ENCODE measurements at regions not wholly inside any gene's neighbourhood (a gene's known extent, or its start where the extent isn't known, plus 50 kb on each side); places are given as distances from the start of the nearest gene placed in this dataset.

DNA sequence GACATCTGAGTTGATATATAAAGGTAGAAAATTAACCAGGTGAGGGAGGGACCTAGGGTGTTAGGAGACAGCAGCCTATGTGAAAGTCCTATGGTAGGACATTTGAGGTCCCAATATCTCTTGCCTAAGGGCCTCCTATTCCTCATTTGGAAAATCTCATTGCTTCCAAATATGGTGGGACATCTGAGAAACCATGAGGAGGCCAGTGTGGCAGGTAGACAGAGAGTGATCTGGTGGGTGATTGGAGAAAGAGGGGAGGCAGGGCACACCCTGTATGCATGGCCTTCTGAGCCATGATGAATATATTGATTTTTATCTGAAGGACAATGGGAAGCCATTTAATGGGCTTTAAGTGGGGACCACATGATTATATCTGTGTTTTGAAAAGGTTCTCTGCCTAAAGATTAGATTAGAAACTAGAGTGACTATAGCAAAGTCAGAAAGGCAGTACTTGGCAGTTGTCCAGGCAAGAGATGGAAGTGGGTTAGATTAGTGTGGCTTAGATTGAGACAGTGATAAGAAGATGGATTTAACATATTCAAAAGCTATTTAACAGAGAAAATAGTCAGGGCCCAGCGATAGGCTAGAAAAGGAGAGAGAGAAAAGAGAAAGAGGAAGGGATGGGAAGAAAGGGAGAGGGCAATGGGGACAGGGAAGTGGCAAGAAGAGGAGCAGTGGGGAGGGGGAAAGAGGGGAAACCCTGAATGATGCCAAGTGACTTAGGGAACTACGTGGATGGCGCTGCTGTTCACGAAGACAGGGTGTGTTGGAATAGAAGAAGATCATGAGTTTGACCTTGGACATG lies 237.2 kb upstream of the SRRM4 start:
- no peak for DNase-seq (ENCODE audit: low read depth)
- H3K4me3 ChIP-seq (ENCODE audit: low read depth, low read length) = no peak overlapping the region

DNA sequence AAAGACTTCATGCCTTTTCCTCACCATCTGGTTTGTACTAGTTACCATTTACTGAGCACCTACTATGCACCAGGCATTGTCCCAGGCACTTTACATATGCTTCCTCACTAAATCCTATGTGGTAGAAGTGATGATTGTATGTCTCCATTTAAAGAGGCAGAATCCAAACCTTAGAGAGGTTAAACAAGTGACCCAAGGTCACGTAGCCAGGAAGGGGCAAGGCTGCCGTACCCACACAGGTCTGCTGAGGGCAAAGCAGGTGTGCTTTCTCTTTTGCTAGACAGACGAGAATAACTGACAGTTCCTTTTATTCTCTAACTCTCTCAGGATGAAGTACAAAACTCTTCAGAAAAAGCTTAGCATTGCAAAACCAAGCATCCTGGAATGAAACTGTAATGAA lies 235.2 kb upstream of the SRRM4 start:
- no peak for DNase-seq (ENCODE audit: low read depth)
- H3K4me3 ChIP-seq (ENCODE audit: low read depth, low read length) = no peak overlapping the region

DNA sequence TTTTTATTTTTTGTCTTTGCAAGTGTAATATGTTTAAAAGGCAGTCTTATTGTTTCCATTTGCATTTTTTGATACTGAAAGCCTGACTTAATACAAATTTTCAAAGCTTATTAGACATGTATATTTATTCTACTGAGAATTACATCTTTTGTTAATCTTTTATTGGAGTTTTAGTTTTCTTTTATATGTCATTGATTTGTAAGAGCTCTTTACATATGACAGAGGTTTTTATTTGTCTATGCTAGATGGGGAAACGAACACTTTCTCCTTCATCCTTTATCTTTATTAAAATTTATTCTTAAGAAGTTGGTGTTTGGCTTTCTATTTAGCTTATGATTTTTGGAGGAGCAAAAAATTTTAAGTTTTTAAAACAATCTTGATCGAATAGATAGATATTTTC lies 234.4 kb upstream of the SRRM4 start:
- no peak overlapping the region for H3K4me3 ChIP-seq (ENCODE audit: low read depth, low read length)
- no peak for DNase-seq (ENCODE audit: low read depth)

DNA sequence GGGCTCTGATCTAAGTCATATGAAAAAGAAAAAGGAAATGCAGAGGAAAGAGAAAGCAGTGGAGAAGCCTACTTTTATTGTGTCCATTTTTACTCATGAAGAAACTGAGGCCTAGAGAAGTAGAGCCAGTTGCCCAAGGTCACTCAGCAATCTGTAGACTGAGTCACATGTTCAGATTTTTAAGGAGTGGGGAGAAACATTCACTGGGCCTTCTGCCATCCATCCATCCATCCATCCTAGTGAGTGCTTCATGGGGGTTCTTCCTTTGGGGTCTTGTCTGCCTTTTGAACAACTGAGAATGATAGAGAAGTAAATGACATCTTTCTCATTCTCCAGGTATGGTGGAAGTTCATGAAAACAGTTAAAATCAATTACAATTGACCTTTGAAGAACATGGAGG lies 233.6 kb upstream of the SRRM4 start:
- DNase-seq (ENCODE audit: low read depth) = no peak

DNA sequence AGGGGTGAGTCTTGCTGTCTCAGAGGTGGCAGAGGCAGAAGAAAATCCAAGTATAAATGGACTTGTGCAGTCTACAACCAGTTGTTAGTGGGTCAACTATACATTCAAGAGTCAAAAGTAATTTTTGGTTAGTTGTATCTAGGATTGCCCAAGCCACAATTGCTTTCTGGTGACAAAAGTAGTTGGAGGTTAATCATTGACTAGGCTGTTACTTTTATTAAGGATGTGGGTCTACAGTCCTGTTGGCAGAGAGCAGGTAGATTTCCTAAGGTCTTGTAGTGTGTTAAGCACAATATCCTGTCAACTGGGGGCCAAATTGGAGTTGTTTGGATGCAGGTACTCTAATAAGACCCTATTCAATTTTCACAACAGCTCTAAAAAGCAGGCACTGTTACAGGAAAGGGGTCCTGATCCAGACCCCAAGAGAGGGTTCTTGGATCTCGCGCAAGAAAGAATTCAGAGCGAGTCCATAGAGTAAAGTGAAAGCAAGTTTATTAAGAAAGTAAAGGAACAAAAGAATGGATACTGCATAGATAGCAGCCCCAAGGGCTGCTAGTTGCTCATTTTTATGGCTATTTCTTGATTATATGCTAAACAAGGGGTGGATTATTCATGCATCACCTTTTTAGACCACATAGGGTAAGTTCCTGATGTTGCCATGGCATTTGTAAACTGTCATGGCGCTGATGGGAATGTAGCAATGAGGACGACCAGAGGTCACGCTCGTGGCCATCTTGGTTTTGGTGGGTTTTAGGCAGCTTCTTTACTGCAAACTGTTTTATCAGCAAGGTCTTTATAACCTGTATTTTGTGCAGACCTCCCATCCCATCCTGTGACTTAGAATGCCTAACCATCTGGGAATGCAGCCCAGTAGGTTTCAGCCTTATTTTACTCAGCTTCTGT lies 232.6 kb upstream of the SRRM4 start:
- no peak for DNase-seq (ENCODE audit: low read depth)
- H3K4me3 ChIP-seq (ENCODE audit: low read depth, low read length) = no peak overlapping the region

More for the DNA sequence above, 233.6 kb upstream of the SRRM4 start:
- H3K4me3 ChIP-seq (ENCODE audit: low read depth, low read length) = no peak overlapping the region

DNA sequence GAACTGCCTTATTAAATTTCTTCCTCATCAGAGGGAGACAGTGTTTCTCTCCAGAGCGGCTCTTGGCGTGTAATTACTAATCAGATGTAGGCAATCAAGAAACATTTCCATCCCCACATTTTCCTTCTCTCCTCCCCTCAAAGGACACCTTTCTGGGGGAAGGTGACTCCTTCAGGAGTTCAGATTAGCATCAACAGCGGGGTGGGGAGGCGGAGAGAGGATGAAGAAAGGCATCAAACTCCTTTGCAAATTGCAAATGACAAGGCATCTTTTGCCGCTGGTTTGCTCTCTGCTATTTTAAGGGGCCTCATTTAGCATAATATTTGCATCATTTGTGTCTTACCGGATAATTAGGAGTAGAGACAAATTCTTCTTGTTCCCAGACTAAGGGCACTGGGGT lies 231.7 kb upstream of the SRRM4 start:
- no peak for DNase-seq (ENCODE audit: low read depth)
- H3K4me3 ChIP-seq (ENCODE audit: low read depth, low read length) = no peak overlapping the region

DNA sequence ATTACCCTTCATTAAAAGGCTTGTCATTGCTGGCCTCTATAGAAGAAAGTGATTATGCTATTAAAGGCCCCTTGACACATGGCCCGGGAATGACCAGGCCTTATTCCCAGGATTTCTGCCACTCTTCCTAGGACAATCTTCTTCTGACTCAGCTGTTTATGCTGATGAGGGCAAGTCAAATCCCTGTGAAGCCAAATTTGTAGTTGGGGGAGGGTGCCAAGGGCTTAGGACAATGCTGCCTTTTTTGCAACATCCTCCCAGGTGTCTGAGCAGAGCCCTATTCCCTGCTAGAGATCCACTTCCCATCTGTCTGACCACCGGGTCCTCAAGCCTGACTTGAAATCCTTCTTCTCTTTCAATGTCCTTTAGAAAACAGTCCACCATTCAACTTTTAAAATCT lies 230.7 kb upstream of the SRRM4 start:
- no peak overlapping the region for H3K4me3 ChIP-seq (ENCODE audit: low read depth, low read length)
- DNase-seq (ENCODE audit: low read depth) = no peak

DNA sequence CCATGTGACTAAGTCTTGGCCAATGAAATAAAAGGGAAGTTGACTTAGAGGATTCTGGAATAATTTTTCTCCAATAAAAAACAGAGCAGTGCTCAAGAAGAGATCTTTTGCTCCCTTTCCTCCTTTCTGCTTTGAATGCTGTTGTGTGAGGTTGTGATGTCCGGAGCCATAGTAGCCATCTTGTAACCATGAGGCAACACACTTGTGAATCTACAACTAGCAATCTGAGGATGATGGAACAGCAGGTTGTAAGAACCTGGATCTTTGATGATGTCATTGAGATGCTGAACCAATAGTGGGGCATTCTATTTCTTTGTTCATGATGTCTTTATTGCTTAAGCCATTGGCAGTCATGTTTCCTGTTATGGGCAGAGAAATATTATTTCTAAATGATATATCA lies 230.0 kb upstream of the SRRM4 start:
- H3K4me3 ChIP-seq (ENCODE audit: low read depth, low read length) = no peak overlapping the region
- DNase-seq (ENCODE audit: low read depth) = no peak

DNA sequence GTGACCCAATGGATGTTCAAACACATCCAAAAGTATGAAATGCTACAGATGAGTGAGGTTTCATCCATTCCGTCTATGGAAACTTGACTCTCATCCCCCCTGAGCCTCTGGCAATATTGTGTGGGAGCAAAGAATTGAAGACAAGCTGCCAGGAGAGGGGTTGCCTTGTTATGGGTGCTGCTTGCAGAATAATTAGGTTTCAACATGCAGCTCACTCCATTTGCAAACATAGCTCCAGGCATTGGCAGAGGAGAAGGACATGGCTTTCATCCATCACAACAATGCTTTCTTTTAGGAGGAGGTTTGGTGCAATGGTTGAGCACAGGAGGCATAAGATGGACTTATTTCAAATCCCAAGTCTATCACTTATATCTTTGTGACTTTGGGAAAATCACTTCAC lies 220.7 kb upstream of the SRRM4 start:
- no peak for DNase-seq (ENCODE audit: low read depth)

DNA sequence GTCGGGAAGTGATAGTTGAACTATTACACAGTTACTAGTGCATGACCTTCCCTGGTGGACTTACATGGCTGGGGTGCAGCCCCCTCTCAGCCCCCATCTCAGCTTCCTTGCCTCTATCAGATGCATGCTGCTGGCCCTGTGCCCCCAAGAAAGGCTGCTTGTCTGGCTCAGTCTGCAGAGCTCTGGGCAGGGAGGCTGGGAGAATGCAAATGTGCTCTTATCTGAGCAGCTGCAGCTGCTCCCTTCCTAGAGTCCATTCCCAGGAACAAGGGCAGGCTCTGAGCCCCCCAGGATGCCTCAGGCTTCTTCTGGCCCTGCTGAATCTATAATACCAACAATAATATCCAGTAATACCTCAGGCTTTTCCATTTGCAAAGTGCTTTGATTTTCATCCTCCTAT lies 218.1 kb upstream of the SRRM4 start:
- no peak for DNase-seq (ENCODE audit: low read depth)
- no peak overlapping the region for H3K4me3 ChIP-seq (ENCODE audit: low read depth, low read length)

More for the DNA sequence above, 220.7 kb upstream of the SRRM4 start:
- H3K4me3 ChIP-seq (ENCODE audit: low read depth, low read length) = no peak overlapping the region

DNA sequence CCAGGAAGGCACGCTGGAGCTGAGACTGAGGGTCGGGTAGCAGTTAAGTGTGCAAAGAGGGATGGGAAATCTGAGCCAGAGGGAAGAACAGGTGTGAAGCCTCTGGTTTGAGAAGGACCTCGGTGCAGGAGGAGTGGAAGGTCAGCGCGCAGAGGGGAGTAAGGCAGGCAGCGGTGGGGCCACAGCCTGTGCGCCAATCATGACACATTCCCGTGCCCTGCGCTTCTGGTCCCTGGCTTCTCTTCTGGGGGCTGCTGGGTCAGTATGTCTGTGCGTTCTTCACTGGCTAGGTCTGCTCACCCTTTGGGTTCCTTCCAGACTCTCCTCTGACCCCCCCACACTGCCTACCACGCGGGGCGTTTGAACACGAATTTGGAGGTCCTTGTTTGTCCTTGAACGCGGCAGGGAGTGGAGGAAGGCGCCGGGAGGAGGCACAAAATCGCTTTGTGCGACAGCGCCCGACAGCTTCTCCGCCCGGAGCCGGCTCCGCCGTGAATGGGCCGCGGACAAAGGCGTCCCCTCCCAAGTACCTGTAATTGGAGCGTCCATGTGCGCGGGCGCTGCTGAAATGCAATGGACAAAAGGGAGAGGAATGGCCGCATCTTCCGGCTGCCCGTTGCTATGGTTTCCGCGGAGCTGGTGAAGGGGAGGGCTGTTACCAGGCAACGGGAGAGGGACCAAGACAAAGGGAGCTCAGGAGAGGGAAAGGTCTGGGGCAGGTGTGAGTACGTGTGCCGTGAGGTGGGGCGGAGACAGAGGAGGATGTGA lies 207.2 kb upstream of the SRRM4 start:
- DNase-seq (ENCODE audit: low read depth) = no peak
- no peak overlapping the region for H3K4me3 ChIP-seq (ENCODE audit: low read depth, low read length)

DNA sequence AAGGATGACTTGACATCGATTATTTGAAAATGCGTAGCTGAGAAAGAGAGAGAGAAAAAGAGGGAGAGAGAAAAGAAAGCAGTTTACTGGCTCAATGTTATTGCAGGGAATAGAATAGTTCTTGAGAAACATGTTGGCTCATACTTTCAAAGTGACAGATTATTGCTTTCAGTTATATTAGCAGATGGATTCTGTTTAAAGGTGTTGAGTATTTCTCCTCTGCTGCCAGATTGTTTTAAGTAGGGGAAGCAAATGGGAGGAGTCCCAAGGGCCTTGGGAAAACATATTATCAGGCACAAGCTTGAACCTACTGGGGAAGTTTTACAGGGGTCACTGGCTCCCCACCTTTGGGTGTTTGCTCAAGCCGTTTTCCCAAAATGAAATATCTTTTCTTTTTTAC lies 203.8 kb upstream of the SRRM4 start:
- no peak overlapping the region for H3K4me3 ChIP-seq (ENCODE audit: low read depth, low read length)
- DNase-seq (ENCODE audit: low read depth) = no peak

DNA sequence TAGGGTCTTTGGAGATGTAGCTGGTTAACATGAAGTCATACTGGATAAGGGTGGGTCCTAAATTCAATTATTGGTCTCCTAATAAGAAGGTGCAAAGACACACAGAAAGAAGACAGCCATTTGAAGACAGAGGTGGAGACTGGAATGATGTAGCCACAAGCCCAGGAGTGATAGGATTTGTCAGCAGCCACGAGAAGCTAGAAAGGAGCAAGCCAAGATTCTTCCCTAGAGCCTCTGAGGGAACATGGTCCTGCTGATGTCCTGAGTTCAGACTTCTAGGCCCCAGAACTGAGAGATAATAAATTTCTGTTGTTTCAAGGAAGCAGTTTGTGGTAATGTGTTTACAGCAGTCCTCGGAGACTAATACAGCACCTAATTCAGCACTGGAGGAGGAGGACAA lies 203.3 kb upstream of the SRRM4 start:
- no peak overlapping the region for H3K4me3 ChIP-seq (ENCODE audit: low read depth, low read length)
- DNase-seq (ENCODE audit: low read depth) = no peak

DNA sequence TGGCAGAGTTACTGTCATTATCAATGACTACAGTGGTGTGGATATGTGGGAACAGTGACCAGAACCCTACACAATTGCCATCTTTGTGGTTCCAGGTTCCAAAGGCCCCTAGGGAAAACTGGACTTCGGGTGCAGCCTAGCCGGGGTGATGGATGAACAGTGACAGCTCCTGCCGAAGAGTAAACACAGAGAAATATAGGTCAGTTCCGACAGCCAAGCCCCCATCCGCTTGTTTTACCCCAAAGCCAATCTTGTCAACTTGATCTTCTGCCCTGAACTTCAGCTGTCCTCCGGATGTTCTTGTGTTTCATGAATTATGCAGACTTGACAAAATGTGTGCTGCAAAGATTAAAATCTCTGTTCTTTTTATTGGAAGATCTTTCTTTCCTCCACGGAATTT lies 200.4 kb upstream of the SRRM4 start:
- no peak for DNase-seq (ENCODE audit: low read depth)

DNA sequence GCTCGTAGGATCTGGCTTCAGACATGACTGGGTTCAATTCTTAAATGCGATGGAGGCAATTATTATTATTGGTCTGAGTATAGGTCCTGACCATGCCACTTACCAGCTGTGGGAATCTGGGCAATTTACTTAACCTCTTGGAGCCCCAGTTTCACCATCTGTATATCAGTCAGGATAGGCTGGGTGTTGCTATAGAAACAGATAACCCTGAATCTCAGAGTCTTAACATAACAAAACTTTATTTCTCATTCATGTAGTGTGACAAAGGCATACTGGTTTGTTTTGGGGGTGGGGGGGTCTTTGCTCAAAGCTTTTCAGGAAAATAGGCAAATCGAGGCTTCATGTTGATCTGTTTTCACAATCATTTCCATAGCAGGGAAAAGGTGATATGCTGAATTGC lies 199.6 kb upstream of the SRRM4 start:
- DNase-seq (ENCODE audit: low read depth) = no peak
- H3K4me3 ChIP-seq (ENCODE audit: low read depth, low read length) = no peak overlapping the region

More for the DNA sequence above, 200.4 kb upstream of the SRRM4 start:
- H3K4me3 ChIP-seq (ENCODE audit: low read depth, low read length) = no peak overlapping the region

DNA sequence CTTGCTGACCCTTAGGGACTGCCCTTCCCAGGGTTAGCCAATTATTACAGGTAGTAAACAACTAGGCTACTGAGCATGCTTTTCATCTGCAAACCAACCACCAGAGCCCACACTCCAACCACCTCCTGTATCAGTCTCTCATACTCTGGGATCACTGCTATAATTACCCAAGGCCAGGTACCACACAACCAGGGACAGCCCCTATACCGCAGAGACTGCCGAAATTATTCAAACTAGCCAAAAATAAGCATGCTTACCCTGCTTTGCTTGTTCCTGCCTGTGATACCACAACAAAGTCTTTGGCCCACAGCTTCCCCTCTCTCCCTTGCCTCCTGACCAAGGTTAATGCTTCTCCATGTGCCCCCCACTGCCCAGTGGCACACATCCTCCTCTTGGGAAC lies 197.6 kb upstream of the SRRM4 start:
- DNase-seq (ENCODE audit: low read depth) = no peak
- H3K4me3 ChIP-seq (ENCODE audit: low read depth, low read length) = no peak overlapping the region

DNA sequence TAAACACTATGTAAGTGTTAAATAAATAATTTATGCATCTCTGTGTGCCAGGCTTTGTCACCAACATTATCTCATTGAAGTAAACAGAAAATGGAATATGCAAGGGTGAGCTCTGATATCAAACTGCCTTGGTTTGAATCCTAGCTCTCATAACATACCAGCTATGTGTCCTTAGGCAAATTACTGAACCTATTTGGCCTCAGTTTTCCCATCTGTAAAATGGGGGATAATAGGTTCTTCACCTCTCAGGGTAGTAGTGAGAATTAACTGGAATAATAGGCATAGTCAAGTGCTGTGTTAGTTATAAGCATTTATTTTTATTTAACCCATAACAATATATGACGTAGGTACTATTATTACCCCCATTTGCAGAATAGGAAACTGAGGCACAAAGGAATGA lies 190.8 kb upstream of the SRRM4 start:
- DNase-seq (ENCODE audit: low read depth) = no peak
- H3K4me3 ChIP-seq (ENCODE audit: low read depth, low read length) = no peak overlapping the region

DNA sequence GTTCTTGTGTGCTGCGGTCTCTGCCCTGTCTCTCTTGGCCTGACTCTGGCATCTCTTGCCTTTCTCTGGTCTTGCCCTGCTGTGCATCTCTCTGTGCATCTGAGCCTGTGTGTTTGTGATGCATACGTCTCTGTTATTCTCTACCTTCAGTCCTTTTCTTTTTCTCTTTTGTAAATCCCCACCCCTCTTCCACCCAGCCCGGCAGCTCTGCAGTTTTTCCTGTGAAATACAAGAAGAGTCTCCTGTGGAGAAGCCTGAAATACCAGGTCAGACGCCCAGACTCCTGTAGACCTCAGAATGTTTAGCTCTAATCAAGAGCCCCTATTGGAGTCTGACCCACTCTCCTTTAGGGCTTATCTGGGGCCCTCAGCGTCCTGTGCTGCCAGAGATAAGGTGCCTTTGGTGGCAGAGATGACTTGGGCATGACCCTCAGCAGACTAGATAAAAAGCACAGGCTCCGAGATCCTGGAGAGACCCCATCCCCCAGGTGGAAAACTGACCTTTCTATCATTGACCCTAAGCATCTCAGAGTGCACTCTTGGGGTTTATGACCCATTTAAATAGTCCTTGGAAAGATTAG lies 167.5 kb upstream of the SRRM4 start:
- no peak for DNase-seq (ENCODE audit: low read depth)
- H3K4me3 ChIP-seq (ENCODE audit: low read depth, low read length) = no peak overlapping the region

DNA sequence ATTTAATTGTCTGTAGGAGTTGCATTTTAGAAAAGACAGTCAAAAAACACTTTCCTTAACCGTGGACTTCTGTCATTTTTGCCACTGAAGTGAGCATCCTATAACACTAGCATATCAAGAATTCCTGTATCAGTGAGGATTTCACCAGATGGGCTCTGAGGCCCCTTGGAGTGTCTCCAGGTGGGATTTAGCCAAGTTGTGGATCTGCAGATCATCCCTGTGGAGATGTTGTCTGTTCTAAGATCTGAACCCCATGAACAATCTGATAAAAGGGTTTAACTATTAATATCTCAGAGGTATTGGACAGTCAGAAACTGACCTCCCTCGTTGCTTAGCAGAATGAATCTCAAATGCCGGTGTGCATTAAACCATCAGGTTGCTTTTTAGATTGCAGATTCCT lies 165.0 kb upstream of the SRRM4 start:
- DNase-seq (ENCODE audit: low read depth) = no peak
- H3K4me3 ChIP-seq (ENCODE audit: low read depth, low read length) = no peak overlapping the region
